Vagina (tissue), 2 donors: ENCODE measurements at regions not wholly inside any gene's neighbourhood (a gene's known extent, or its start where the extent isn't known, plus 50 kb on each side); places are given as distances from the start of the nearest gene placed in this dataset.

Source experiments
- CTCF ChIP-seq, 3 experiments: fragments of 450-650 bp in 2 of 3; fragments of 200-600 bp in 1 of 3; sonication (generic) in 1 of 3; IDR thresholded peaks; one replicate each; pipeline ENCODE4 v1.5.1; 2017 to 2019; ENCODE audit warnings: antibody characterized with exemption in 3 of 3, mild to moderate bottlenecking in 2 of 3, moderate library complexity in 2 of 3
- POLR2A ChIP-seq, 2 donors: fragments of 450-650 bp; IDR thresholded peaks; one replicate each; pipeline ENCODE4 v1.6.1; 2017; ENCODE audit warnings: antibody characterized with exemption in 2 of 2, mild to moderate bottlenecking in 2 of 2, moderate library complexity in 2 of 2

DNA sequence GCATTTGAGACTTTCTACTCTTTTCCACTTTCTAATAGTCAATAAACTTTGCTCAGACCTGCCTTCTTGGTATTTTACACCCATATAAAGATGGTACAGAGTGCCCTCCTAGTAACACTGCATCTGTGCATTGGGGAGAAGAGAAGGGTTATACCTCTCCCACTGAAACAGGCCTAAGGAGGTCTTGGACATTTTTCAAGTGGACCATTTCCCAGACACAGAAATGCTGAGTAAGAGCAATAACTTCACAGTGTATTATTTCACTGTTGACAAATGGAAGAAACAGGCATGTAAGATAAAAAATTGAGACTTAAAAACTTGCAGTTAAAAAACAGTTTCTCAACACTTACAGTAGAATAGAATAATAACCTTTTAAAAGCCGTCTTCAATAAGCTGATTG lies 1224.0 kb upstream of the CDH18 start:
- TF ChIP-seq CTCF (IDR thresholded peaks at IDR 0.05) (no peak), POLR2A (IDR thresholded peaks at IDR 0.05) (no peak)
